ENCODE measurements at regions not wholly inside any gene's neighbourhood (a gene's known extent, or its start where the extent isn't known, plus 50 kb on each side); places are given as distances from the start of the nearest gene placed in this dataset.

- Histone ChIP-seq H3K9ac (ENCODE audit: insufficient read length, low read depth) (no peak overlapping the region), H3K36me3 (ENCODE audit: insufficient read depth, insufficient read length, low read length) (no peaks in the 10 kb centered on the region), H3K4me3 (ENCODE audit: insufficient read length, low read depth) (no peak overlapping the region), H3K4me1 (ENCODE audit: insufficient read depth, insufficient read length) (no peaks in the 10 kb centered on the region), H3K27me3 (ENCODE audit: insufficient read depth, insufficient read length) (no peaks in the 10 kb centered on the region), H3K9me3 (ENCODE audit: insufficient read depth, low read length) (no peaks in the 10 kb centered on the region)
- DNase-seq (ENCODE audit: low read depth, low spot score) = no peak
- no peak for TF ChIP-seq SUZ12 (IDR thresholded peaks at IDR 0.05; ENCODE audit: extremely low read depth, insufficient read depth, insufficient read length)
- TF ChIP-seq YY1 (IDR thresholded peaks at IDR 0.05; ENCODE audit: insufficient read depth, insufficient read length) = no peak
- TF ChIP-seq ZNF274 (IDR thresholded peaks at IDR 0.05; ENCODE audit: low read depth, low read length) = no peak
Observed at GRCh38 chr1:191284175-191284574, 806.5 kb upstream of the BRINP3 start.

- Histone ChIP-seq H3K9ac (ENCODE audit: insufficient read length, low read depth) (no peak overlapping the region), H3K27me3 (ENCODE audit: insufficient read depth, insufficient read length) (no peaks in the 10 kb centered on the region), H3K36me3 (ENCODE audit: insufficient read depth, insufficient read length, low read length) (no peaks in the 10 kb centered on the region), H3K9me3 (ENCODE audit: insufficient read depth, low read length) (no peaks in the 10 kb centered on the region), H3K4me3 (ENCODE audit: insufficient read length, low read depth) (no peak overlapping the region), H3K4me1 (ENCODE audit: insufficient read depth, insufficient read length) (no peaks in the 10 kb centered on the region)
- no peak for DNase-seq (ENCODE audit: low read depth, low spot score)
- no peak for TF ChIP-seq SUZ12 (IDR thresholded peaks at IDR 0.05; ENCODE audit: extremely low read depth, insufficient read depth, insufficient read length)
- TF ChIP-seq ZNF274 (IDR thresholded peaks at IDR 0.05; ENCODE audit: low read depth, low read length) = no peak
- TF ChIP-seq YY1 (IDR thresholded peaks at IDR 0.05; ENCODE audit: insufficient read depth, insufficient read length) = no peak
Observed at GRCh38 chr1:191290441-191290840, 812.8 kb upstream of the BRINP3 start.

- Histone ChIP-seq H3K36me3 (ENCODE audit: insufficient read depth, insufficient read length, low read length) (no peaks in the 10 kb centered on the region), H3K4me3 (ENCODE audit: insufficient read length, low read depth) (no peak overlapping the region), H3K9me3 (ENCODE audit: insufficient read depth, low read length) (no peaks in the 10 kb centered on the region; the same call in 1 of the 2 replicates), H3K9ac (ENCODE audit: insufficient read length, low read depth) (no peak overlapping the region), H3K27me3 (ENCODE audit: insufficient read depth, insufficient read length) (no peaks in the 10 kb centered on the region), H3K4me1 (ENCODE audit: insufficient read depth, insufficient read length) (no peaks in the 10 kb centered on the region)
- TF ChIP-seq YY1 (IDR thresholded peaks at IDR 0.05; ENCODE audit: insufficient read depth, insufficient read length) = no peak
- TF ChIP-seq SUZ12 (IDR thresholded peaks at IDR 0.05; ENCODE audit: extremely low read depth, insufficient read depth, insufficient read length) = no peak
- no peak for TF ChIP-seq ZNF274 (IDR thresholded peaks at IDR 0.05; ENCODE audit: low read depth, low read length)
- DNase-seq (ENCODE audit: low read depth, low spot score) = no peak
Observed at GRCh38 chr1:191305370-191305769, 827.7 kb upstream of the BRINP3 start.

- H3K36me3 ChIP-seq (ENCODE audit: insufficient read depth, insufficient read length, low read length) = no peaks in the 10 kb centered on the region
- H3K4me3 ChIP-seq (ENCODE audit: insufficient read length, low read depth) = no peak overlapping the region
- no peak overlapping the region for H3K9ac ChIP-seq (ENCODE audit: insufficient read length, low read depth)
- TF ChIP-seq YY1 (IDR thresholded peaks at IDR 0.05; ENCODE audit: insufficient read depth, insufficient read length) = no peak
- no peak for TF ChIP-seq ZNF274 (IDR thresholded peaks at IDR 0.05; ENCODE audit: low read depth, low read length)
- no peak for TF ChIP-seq SUZ12 (IDR thresholded peaks at IDR 0.05; ENCODE audit: extremely low read depth, insufficient read depth, insufficient read length)
- no peaks in the 10 kb centered on the region; the same call in 1 of the 2 replicates for H3K9me3 ChIP-seq (ENCODE audit: insufficient read depth, low read length)
- H3K27me3 ChIP-seq (ENCODE audit: insufficient read depth, insufficient read length) = no peaks in the 10 kb centered on the region
- no peaks in the 10 kb centered on the region for H3K4me1 ChIP-seq (ENCODE audit: insufficient read depth, insufficient read length)
- no peak for DNase-seq (ENCODE audit: low read depth, low spot score)
Observed at GRCh38 chr1:191306916-191307315, 829.3 kb upstream of the BRINP3 start.

- H3K4me3 ChIP-seq (ENCODE audit: insufficient read length, low read depth) = no peak overlapping the region
- DNase-seq (ENCODE audit: low read depth, low spot score) = no peak
- no peak overlapping the region for H3K9ac ChIP-seq (ENCODE audit: insufficient read length, low read depth)
- TF ChIP-seq SUZ12 (IDR thresholded peaks at IDR 0.05; ENCODE audit: extremely low read depth, insufficient read depth, insufficient read length) (no peak), ZNF274 (IDR thresholded peaks at IDR 0.05; ENCODE audit: low read depth, low read length) (no peak), YY1 (IDR thresholded peaks at IDR 0.05; ENCODE audit: insufficient read depth, insufficient read length) (no peak)
- H3K4me1 ChIP-seq (ENCODE audit: insufficient read depth, insufficient read length) = no peaks in the 10 kb centered on the region
- H3K27me3 ChIP-seq (ENCODE audit: insufficient read depth, insufficient read length) = no peaks in the 10 kb centered on the region
- H3K9me3 ChIP-seq (ENCODE audit: insufficient read depth, low read length) = no peaks in the 10 kb centered on the region
- no peaks in the 10 kb centered on the region for H3K36me3 ChIP-seq (ENCODE audit: insufficient read depth, insufficient read length, low read length)
Observed at GRCh38 chr1:191320062-191320461, 838.2 kb upstream of the RGS18 start.

GRCh38 chr1:191327868-191328267 lies 830.4 kb upstream of the RGS18 start:
- H3K36me3 ChIP-seq (ENCODE audit: insufficient read depth, insufficient read length, low read length) = no peaks in the 10 kb centered on the region
- H3K27me3 ChIP-seq (ENCODE audit: insufficient read depth, insufficient read length) = no peaks in the 10 kb centered on the region
- no peaks in the 10 kb centered on the region for H3K9me3 ChIP-seq (ENCODE audit: insufficient read depth, low read length)
- DNase-seq (ENCODE audit: low read depth, low spot score) = no peak
- no peak for TF ChIP-seq ZNF274 (IDR thresholded peaks at IDR 0.05; ENCODE audit: low read depth, low read length)
- TF ChIP-seq SUZ12 (IDR thresholded peaks at IDR 0.05; ENCODE audit: extremely low read depth, insufficient read depth, insufficient read length) = no peak
- no peak for TF ChIP-seq YY1 (IDR thresholded peaks at IDR 0.05; ENCODE audit: insufficient read depth, insufficient read length)
- H3K9ac ChIP-seq (ENCODE audit: insufficient read length, low read depth) = no peak overlapping the region
- no peaks in the 10 kb centered on the region for H3K4me1 ChIP-seq (ENCODE audit: insufficient read depth, insufficient read length)
- H3K4me3 ChIP-seq (ENCODE audit: insufficient read length, low read depth) = no peak overlapping the region

GRCh38 chr1:191343816-191344215 lies 814.4 kb upstream of the RGS18 start:
- H3K36me3 ChIP-seq (ENCODE audit: insufficient read depth, insufficient read length, low read length) = no peaks in the 10 kb centered on the region
- no peak for DNase-seq (ENCODE audit: low read depth, low spot score)
- H3K4me3 ChIP-seq (ENCODE audit: insufficient read length, low read depth) = no peak overlapping the region
- no peaks in the 10 kb centered on the region for H3K9me3 ChIP-seq (ENCODE audit: insufficient read depth, low read length)
- no peak for TF ChIP-seq YY1 (IDR thresholded peaks at IDR 0.05; ENCODE audit: insufficient read depth, insufficient read length)
- H3K9ac ChIP-seq (ENCODE audit: insufficient read length, low read depth) = no peak overlapping the region
- no peaks in the 10 kb centered on the region for H3K4me1 ChIP-seq (ENCODE audit: insufficient read depth, insufficient read length)
- H3K27me3 ChIP-seq (ENCODE audit: insufficient read depth, insufficient read length) = no peaks in the 10 kb centered on the region

- no peak for DNase-seq (ENCODE audit: low read depth, low spot score)
Observed at GRCh38 chr1:191346381-191346780, 811.9 kb upstream of the RGS18 start.

More at GRCh38 chr1:191346381-191346780, 811.9 kb upstream of the RGS18 start:
- TF ChIP-seq YY1 (IDR thresholded peaks at IDR 0.05; ENCODE audit: insufficient read depth, insufficient read length) (no peak), SUZ12 (IDR thresholded peaks at IDR 0.05; ENCODE audit: extremely low read depth, insufficient read depth, insufficient read length) (no peak), ZNF274 (IDR thresholded peaks at IDR 0.05; ENCODE audit: low read depth, low read length) (no peak)
- H3K9me3 ChIP-seq (ENCODE audit: insufficient read depth, low read length) = no peaks in the 10 kb centered on the region
- H3K4me3 ChIP-seq (ENCODE audit: insufficient read length, low read depth) = no peak overlapping the region
- H3K27me3 ChIP-seq (ENCODE audit: insufficient read depth, insufficient read length) = no peaks in the 10 kb centered on the region
- no peaks in the 10 kb centered on the region for H3K4me1 ChIP-seq (ENCODE audit: insufficient read depth, insufficient read length)
- H3K9ac ChIP-seq (ENCODE audit: insufficient read length, low read depth) = no peak overlapping the region
- no peaks in the 10 kb centered on the region for H3K36me3 ChIP-seq (ENCODE audit: insufficient read depth, insufficient read length, low read length)

Data from NT2/D1 (cell line).